ENCODE measurements at regions not wholly inside any gene's neighbourhood (a gene's known extent, or its start where the extent isn't known, plus 50 kb on each side); places are given as distances from the start of the nearest gene placed in this dataset.
A peak's percentile ranks its signal among the peaks of the same experiment; 100 is the strongest.
"Not testable (repeated sequence)": the region's sequence is repeated elsewhere in the genome, so short reads cannot be mapped to it uniquely, and the experiment has no call there.

GRCh38 chr12:42030588-42030987 is 114.1 kb downstream of the GXYLT1 start:
- no peak for DNase-seq (ENCODE audit: low read depth)
- no peak for TF ChIP-seq CTCF (IDR thresholded peaks at IDR 0.05; ENCODE audit: insufficient read depth, low read depth, low read length, missing control alignments)

GRCh38 chr12:42027546-42027945 is 117.1 kb downstream of the GXYLT1 start:
- no peak overlapping the region for H3K4me3 ChIP-seq (ENCODE audit: low read depth, low read length)
- no peak for TF ChIP-seq CTCF (IDR thresholded peaks at IDR 0.05; ENCODE audit: insufficient read depth, low read depth, low read length, missing control alignments)
- no peak for DNase-seq (ENCODE audit: low read depth)

More at GRCh38 chr12:42030588-42030987, 114.1 kb downstream of the GXYLT1 start:
- no peak overlapping the region for H3K4me3 ChIP-seq (ENCODE audit: low read depth, low read length)

DNA sequence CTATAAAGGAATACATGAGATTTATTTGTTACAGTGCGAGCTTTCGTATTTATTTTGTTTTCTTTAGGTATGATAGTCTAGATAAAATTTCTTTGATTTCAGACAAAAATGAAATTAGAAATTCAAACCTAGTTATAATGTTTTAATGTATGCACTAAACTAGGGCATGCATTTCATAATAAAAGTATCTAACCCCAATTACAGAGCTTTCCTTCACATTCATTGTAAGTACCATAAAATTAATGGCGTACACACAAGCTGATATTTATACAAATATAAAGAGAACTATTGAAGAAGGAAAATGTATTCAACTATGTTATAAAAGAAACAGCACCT is 120.2 kb downstream of the GXYLT1 start:
- TF ChIP-seq CTCF (IDR thresholded peaks at IDR 0.05; ENCODE audit: insufficient read depth, low read depth, low read length, missing control alignments): no peak
- no peak overlapping the region for H3K4me3 ChIP-seq (ENCODE audit: low read depth, low read length)
- DNase-seq (ENCODE audit: low read depth): no peak

- peak; percentile 76 for DNase-seq (ENCODE audit: low read depth)
- TF ChIP-seq CTCF (IDR thresholded peaks at IDR 0.05; ENCODE audit: insufficient read depth, low read depth, low read length, missing control alignments): peak; percentile 93
These were observed 120.8 kb downstream of the GXYLT1 start for GRCh38 chr12:42023733-42024494.

GRCh38 chr12:42021937-42022336 is 122.7 kb downstream of the GXYLT1 start:
- not testable (repeated sequence) for DNase-seq (ENCODE audit: low read depth); H3K4me3 ChIP-seq (ENCODE audit: low read depth, low read length)

More at GRCh38 chr12:42023733-42024494, 120.8 kb downstream of the GXYLT1 start:
- no peak overlapping the region; the same call in 1 of the 2 replicates for H3K4me3 ChIP-seq (ENCODE audit: low read depth, low read length)

DNA sequence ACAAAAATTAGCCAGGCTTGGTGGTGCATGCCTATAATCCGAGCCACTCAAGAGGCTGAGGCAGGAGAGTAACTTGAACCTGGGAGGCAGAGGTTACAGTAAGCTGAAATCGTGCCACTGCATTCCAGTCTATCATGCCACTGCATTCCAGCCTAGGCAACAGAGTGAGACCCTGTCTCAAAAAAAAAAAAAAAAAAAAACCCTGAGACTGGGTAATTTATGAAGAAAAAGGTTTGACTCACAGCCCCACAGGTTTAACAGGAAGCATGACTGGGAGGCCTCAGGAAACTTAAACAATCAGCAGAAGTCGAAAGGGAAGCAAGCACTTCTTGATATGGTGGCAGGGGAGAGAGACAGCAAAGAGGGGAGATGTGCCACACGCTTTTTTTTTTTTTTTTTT is 123.2 kb downstream of the GXYLT1 start:
- DNase-seq (ENCODE audit: low read depth): no peak
- no peak for TF ChIP-seq CTCF (IDR thresholded peaks at IDR 0.05; ENCODE audit: insufficient read depth, low read depth, low read length, missing control alignments)
- H3K4me3 ChIP-seq (ENCODE audit: low read depth, low read length): no peak overlapping the region

DNA sequence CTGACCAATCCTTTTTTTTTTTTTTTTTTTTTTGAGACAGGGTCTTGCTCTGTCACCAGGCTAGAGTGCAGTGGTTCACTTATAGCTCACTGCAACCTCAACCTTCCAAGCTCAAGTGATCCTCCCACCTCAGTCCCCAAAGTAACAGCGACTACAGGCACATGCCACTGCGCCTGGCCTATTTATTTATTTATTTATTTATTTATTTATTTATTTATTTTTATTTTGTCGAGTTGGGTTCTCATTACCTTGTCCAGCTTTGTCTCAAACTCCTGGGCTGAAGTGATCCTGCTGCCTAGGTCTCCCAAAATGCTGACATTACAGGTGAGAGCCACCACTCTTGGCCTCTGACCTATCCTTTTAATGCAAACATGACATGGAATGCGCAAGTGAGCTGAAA is 124.4 kb downstream of the GXYLT1 start:
- H3K4me3 ChIP-seq (ENCODE audit: low read depth, low read length): no peak overlapping the region
- no peak for DNase-seq (ENCODE audit: low read depth)
- no peak for TF ChIP-seq CTCF (IDR thresholded peaks at IDR 0.05; ENCODE audit: insufficient read depth, low read depth, low read length, missing control alignments)
